ENCODE measurements at regions not wholly inside any gene's neighbourhood (a gene's known extent, or its start where the extent isn't known, plus 50 kb on each side); places are given as distances from the start of the nearest gene placed in this dataset.

- no peak for TF ChIP-seq CTCF (conservative IDR thresholded peaks at IDR 0.05)
- TF ChIP-seq EZH2 (IDR thresholded peaks at IDR 0.05; ENCODE audit: low read depth) = no peak
Measured at GRCh38 chr20:55569084-55569483, 436.2 kb downstream of the CBLN4 start.

Measured in PC-9 (cell line).